ENCODE measurements at regions not wholly inside any gene's neighbourhood (a gene's known extent, or its start where the extent isn't known, plus 50 kb on each side); places are given as distances from the start of the nearest gene placed in this dataset.

- TF ChIP-seq CTCF (IDR thresholded peaks at IDR 0.05; ENCODE audit: extremely low read depth, missing control alignments) = no peak
- no peak for DNase-seq (ENCODE audit: low spot score)
Observed at GRCh38 chrX:40316502-40316901, 218.7 kb upstream of the BCOR start.

GRCh38 chrX:40314070-40314469, 216.3 kb upstream of the BCOR start:
- DNase-seq (ENCODE audit: low spot score) = no peak
- no peak for TF ChIP-seq CTCF (IDR thresholded peaks at IDR 0.05; ENCODE audit: extremely low read depth, missing control alignments)

GRCh38 chrX:40313269-40313668, 215.5 kb upstream of the BCOR start:
- no peak for DNase-seq (ENCODE audit: low spot score)
- no peak for TF ChIP-seq CTCF (IDR thresholded peaks at IDR 0.05; ENCODE audit: extremely low read depth, missing control alignments)

GRCh38 chrX:40310447-40310846, 212.7 kb upstream of the BCOR start:
- no peak for DNase-seq (ENCODE audit: low spot score)
- TF ChIP-seq CTCF (IDR thresholded peaks at IDR 0.05; ENCODE audit: extremely low read depth, missing control alignments) = no peak

- TF ChIP-seq CTCF (IDR thresholded peaks at IDR 0.05; ENCODE audit: extremely low read depth, missing control alignments) = no peak
- no peak for DNase-seq (ENCODE audit: low spot score)
Observed at GRCh38 chrX:40310016-40310415, 212.3 kb upstream of the BCOR start.

- TF ChIP-seq CTCF (IDR thresholded peaks at IDR 0.05; ENCODE audit: extremely low read depth, missing control alignments) = no peak
- no peak for DNase-seq (ENCODE audit: low spot score)
Observed at GRCh38 chrX:40307871-40308270, 210.1 kb upstream of the BCOR start.

GRCh38 chrX:40304115-40304514, 206.4 kb upstream of the BCOR start:
- no peak for DNase-seq (ENCODE audit: low spot score)
- no peak for TF ChIP-seq CTCF (IDR thresholded peaks at IDR 0.05; ENCODE audit: extremely low read depth, missing control alignments)

Data from GM20000 (cell line).